Ascending aorta (tissue), 2 donors: ENCODE measurements at regions not wholly inside any gene's neighbourhood (a gene's known extent, or its start where the extent isn't known, plus 50 kb on each side); places are given as distances from the start of the nearest gene placed in this dataset.

Experiments
- DNase-seq, 2 donors: peaks; one replicate each; pipeline ENCODE4 v3.0.0-alpha.2; 2019; ENCODE audit warnings: low spot score in 2 of 2
- H3K27ac ChIP-seq, 2 donors: fragments of 200-600 bp; sonication (generic); one replicate each; pipeline ENCODE4 v1.5.1; 2016 to 2017; ENCODE audit warnings: mild to moderate bottlenecking in 1 of 2
- H3K27me3 ChIP-seq: fragments of 200-600 bp; sonication (generic); one replicate; pipeline ENCODE4 v1.5.1; 2017
- H3K36me3 ChIP-seq, 2 donors: fragments of 200-600 bp; sonication (generic); one replicate each; pipeline ENCODE4 v1.5.1; 2016
- H3K4me1 ChIP-seq, 2 donors: fragments of 200-600 bp; sonication (generic); one replicate each; pipeline ENCODE4 v1.5.1; 2016 to 2017; ENCODE audit warnings: mild to moderate bottlenecking in 1 of 2
- H3K4me3 ChIP-seq, 2 donors: fragments of 200-600 bp; sonication (generic); one replicate each; pipeline ENCODE4 v1.5.1; 2016 to 2017; ENCODE audit warnings: mild to moderate bottlenecking in 1 of 2
- H3K9me3 ChIP-seq, 2 donors: fragments of 200-600 bp; sonication (generic); one replicate each; pipeline ENCODE4 v1.5.1; 2016
- CTCF ChIP-seq, 3 experiments: fragments of 200-600 bp in 2 of 3; fragments of 450-650 bp in 1 of 3; sonication (generic) in 2 of 3; IDR thresholded peaks; one replicate each; pipeline ENCODE4 v1.5.1; 2016 to 2019; ENCODE audit warnings: antibody characterized with exemption in 3 of 3, mild to moderate bottlenecking in 1 of 3, moderate library complexity in 1 of 3
- intact Hi-C: fragments of 100-400 bp; cut with DNase I; formaldehyde crosslinking; loops from one replicate; pipeline ENCODE4 v1.15.1; 2023

- Histone ChIP-seq H3K36me3 (no peaks in the 10 kb centered on the region), H3K27me3 (no peaks in the 10 kb centered on the region), H3K4me3 (no peak overlapping the region), H3K4me1 (no peaks in the 10 kb centered on the region), H3K27ac (no peak overlapping the region), H3K9me3 (no peaks in the 10 kb centered on the region)
- no peak for DNase-seq
- intact Hi-C loops = no loop called here
- no peak for TF ChIP-seq CTCF (IDR thresholded peaks at IDR 0.05)
Observed at GRCh38 chr12:72828662-72829324, 556.6 kb downstream of the TRHDE start.

GRCh38 chr12:72829838-72830237 lies 557.7 kb downstream of the TRHDE start:
- intact Hi-C loops = no loop called here
- no peak for TF ChIP-seq CTCF (IDR thresholded peaks at IDR 0.05)
- no peaks in the 10 kb centered on the region for H3K36me3 ChIP-seq
- no peaks in the 10 kb centered on the region for H3K4me1 ChIP-seq
- no peaks in the 10 kb centered on the region for H3K9me3 ChIP-seq
- H3K27ac ChIP-seq = no peak overlapping the region
- H3K27me3 ChIP-seq = no peaks in the 10 kb centered on the region
- H3K4me3 ChIP-seq = no peak overlapping the region
- no peak for DNase-seq

GRCh38 chr12:72832024-72832423 lies 559.9 kb downstream of the TRHDE start:
- Histone ChIP-seq H3K27me3 (no peaks in the 10 kb centered on the region), H3K27ac (no peak overlapping the region), H3K36me3 (no peaks in the 10 kb centered on the region), H3K9me3 (no peaks in the 10 kb centered on the region), H3K4me1 (no peaks in the 10 kb centered on the region), H3K4me3 (no peak overlapping the region)
- no peak for DNase-seq
- intact Hi-C loops = no loop called here
- TF ChIP-seq CTCF (IDR thresholded peaks at IDR 0.05) = no peak

- Histone ChIP-seq H3K36me3 (no peaks in the 10 kb centered on the region), H3K4me1 (no peaks in the 10 kb centered on the region), H3K27me3 (no peaks in the 10 kb centered on the region), H3K27ac (no peak overlapping the region), H3K9me3 (no peaks in the 10 kb centered on the region), H3K4me3 (no peak overlapping the region)
- intact Hi-C loops = no loop called here
- DNase-seq = no peak
- TF ChIP-seq CTCF (IDR thresholded peaks at IDR 0.05) = no peak
Observed at GRCh38 chr12:72836194-72836593, 564.0 kb downstream of the TRHDE start.

- TF ChIP-seq CTCF (IDR thresholded peaks at IDR 0.05) = no peak
- intact Hi-C loops = no loop called here
- Histone ChIP-seq H3K27me3 (no peaks in the 10 kb centered on the region), H3K36me3 (no peaks in the 10 kb centered on the region), H3K27ac (no peak overlapping the region), H3K4me3 (no peak overlapping the region), H3K4me1 (no peaks in the 10 kb centered on the region), H3K9me3 (no peaks in the 10 kb centered on the region)
- DNase-seq = no peak
Observed at GRCh38 chr12:72839696-72840095, 567.5 kb downstream of the TRHDE start.

GRCh38 chr12:72863671-72864070 lies 591.5 kb downstream of the TRHDE start:
- intact Hi-C loops = no loop called here
- Histone ChIP-seq H3K36me3 (no peaks in the 10 kb centered on the region), H3K27ac (no peak overlapping the region), H3K4me3 (no peak overlapping the region), H3K4me1 (no peaks in the 10 kb centered on the region), H3K9me3 (no peaks in the 10 kb centered on the region), H3K27me3 (no peaks in the 10 kb centered on the region)
- no peak for DNase-seq
- no peak for TF ChIP-seq CTCF (IDR thresholded peaks at IDR 0.05)
